AG04449 (cell line): ENCODE measurements at regions not wholly inside any gene's neighbourhood (a gene's known extent, or its start where the extent isn't known, plus 50 kb on each side); places are given as distances from the start of the nearest gene placed in this dataset.
"Not testable (repeated sequence)": the region's sequence is repeated elsewhere in the genome, so short reads cannot be mapped to it uniquely, and the experiment has no call there.

Experiments used
- CTCF ChIA-PET: fragments of 350-600 bp; formaldehyde crosslinking; extraction: SDS; loops from one replicate; lab custom pipeline; 2021; ENCODE audit warnings: antibody characterized with exemption; lab: Yijun Ruan, JAX
- POLR2A ChIA-PET: fragments of 400-600, 350-600 bp; formaldehyde crosslinking; extraction: SDS; loops from one replicate; lab custom pipeline; 2020; ENCODE audit warnings: antibody characterized with exemption, inconsistent platforms; lab: Yijun Ruan, JAX
- DNase-seq: peaks from one replicate; pipeline ENCODE4 v3.0.0-alpha.2; 2010; ENCODE audit warnings: low read depth, low spot score
- H3K4me3 ChIP-seq: 2 replicates; pipeline ENCODE4 v1.5.1; 2011; ENCODE audit warnings: low read depth, mild to moderate bottlenecking, control low read depth, low read length
- TF ChIP-seq, protein P1 (sequence below): IDR thresholded peaks from one replicate; pipeline ENCODE4 v1.5.1; 2011; ENCODE audit warnings: mild to moderate bottlenecking, moderate library complexity, low read length, control low read depth, inconsistent platforms; ENCODE audit not compliant: insufficient read depth; ENCODE audit errors: missing control alignments

DNA sequence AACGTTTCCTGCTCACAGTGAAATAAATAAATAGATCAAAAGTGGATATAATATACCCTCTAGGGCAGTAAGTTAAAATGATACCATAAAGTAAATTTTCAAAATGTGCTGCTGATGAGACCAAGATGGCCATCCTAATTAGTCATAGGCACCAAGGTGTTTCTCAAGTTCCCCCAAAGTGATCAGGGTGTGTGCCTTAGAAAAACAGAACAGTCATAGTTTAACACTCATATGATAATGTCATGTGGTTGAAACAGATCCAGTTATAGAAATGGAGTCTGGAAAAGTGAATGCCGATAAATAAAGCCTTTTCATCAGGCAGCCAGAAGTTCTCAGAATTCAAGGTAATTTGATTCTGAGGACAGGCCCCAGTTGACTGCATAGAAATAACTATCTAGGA lies 161.5 kb upstream of the CDKN2B start:
- H3K4me3 ChIP-seq, result no peak overlapping the region
- TF ChIP-seq, protein P1, sequence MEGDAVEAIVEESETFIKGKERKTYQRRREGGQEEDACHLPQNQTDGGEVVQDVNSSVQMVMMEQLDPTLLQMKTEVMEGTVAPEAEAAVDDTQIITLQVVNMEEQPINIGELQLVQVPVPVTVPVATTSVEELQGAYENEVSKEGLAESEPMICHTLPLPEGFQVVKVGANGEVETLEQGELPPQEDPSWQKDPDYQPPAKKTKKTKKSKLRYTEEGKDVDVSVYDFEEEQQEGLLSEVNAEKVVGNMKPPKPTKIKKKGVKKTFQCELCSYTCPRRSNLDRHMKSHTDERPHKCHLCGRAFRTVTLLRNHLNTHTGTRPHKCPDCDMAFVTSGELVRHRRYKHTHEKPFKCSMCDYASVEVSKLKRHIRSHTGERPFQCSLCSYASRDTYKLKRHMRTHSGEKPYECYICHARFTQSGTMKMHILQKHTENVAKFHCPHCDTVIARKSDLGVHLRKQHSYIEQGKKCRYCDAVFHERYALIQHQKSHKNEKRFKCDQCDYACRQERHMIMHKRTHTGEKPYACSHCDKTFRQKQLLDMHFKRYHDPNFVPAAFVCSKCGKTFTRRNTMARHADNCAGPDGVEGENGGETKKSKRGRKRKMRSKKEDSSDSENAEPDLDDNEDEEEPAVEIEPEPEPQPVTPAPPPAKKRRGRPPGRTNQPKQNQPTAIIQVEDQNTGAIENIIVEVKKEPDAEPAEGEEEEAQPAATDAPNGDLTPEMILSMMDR, result no peak
- ChIA-PET POLR2A (no interaction called here), CTCF (no interaction called here)
- DNase-seq, result no peak

DNA sequence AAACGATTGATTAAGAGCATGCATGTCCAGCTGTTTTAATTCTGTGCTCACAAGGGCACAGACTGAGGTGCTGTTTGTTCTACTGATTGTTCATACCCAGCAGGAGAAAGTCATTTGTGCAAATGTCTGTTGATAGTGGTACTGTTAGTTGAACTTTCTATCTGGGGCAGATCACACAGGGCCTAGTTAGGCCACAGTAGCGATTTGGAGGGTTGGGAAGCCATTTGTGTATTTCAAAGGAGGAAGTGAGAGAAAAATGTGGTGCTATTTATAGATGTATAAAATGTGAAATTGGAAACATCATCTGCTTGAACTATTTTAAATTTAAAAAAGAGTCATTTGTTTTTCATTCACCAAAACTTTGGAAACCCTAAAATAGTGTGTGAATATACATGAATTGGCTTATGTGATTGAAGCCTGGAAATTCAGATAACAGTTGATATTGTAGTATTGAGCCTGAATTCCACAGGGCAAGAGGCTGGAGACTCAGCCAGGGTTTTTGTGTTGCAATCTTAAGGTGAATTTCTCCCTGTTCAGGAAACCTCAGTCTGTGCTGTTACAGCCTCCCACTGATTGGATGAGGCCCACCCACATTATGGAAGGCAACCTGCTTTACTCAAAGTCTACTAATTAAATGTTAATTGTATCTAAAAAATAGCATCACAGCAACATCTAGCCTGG lies 162.0 kb upstream of the CDKN2B start:
- TF ChIP-seq, protein P1, result no peak
- CTCF ChIA-PET, result no interaction called here
- DNase-seq, result no peak
- no peak overlapping the region for H3K4me3 ChIP-seq
- POLR2A ChIA-PET, result no interaction called here

DNA sequence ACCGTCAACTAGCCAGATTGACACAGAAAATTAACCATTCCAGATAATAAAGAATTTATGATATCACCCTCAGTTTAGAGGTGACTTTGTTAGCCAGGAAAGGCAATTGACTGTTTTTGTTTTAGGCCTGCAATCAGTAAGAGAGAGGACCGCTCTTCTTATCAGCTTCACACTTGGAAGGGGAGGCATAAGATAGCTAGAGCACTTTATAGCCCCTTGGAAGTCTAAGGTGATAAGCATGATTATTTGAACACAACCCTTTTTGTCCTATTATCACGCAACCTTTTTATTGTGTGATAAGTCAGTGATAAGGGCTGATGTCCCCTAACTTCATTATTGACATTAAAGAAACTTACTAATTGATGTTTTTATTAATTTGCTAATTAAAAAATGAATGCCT lies 162.6 kb upstream of the CDKN2B start:
- TF ChIP-seq, protein P1, result no peak
- CTCF ChIA-PET, result interaction anchor here (1.1 kb wide), 1 partner anchor 71 kb away, joined by 3 read pairs; no protein-coding TSS in a partner anchor
- no peak for DNase-seq
- POLR2A ChIA-PET, result no interaction called here
- H3K4me3 ChIP-seq, result no peak overlapping the region

DNA sequence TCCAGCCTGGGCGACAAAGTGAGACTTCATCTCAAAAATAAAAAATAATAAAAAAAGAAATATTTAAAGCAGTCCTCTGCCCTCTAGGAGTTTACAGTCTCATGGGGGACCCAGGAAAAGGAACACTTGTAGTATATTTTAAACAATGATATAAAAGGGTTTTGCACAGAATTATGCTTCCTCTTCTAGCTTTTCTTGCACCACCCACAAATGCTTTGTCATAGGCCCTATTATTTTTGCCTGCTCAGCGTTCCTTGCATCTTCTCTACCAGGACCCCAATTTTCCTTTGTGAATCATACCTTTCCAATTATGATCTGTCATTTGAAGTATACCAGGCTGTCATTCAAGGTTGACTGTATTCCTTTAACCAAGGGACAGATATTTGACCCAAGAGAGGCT lies 164.8 kb upstream of the CDKN2B start:
- ChIA-PET POLR2A (no interaction called here), CTCF (no interaction called here)
- H3K4me3 ChIP-seq, result no peak overlapping the region
- TF ChIP-seq, protein P1, result no peak
- no peak for DNase-seq

DNA sequence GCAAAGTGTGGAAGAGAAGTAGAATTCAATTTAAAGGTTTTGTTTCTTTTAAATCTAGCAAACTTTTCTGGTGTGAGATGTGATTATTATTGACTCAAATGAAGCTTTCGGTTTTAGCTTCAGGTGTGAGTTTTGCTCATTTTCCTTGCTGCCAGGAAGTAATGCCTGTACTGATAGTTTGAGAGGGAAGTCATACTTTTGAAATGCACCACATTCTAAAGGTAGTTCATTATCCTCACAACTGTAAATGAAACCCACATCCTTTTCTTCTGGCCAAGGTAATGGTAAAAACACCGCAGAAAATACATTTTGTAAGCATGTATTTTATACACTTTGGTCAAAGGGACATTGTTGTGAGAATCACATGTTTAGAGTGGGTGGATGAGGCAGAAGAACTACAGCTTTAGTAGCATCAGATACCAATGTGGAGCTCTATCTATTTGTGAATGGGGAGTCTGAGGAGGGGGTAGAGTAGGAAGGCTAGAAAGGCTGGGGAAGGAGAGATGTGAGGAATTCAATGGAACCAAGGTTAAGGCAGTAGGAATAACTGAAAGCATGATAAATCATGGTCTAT lies 167.0 kb upstream of the CDKN2B start:
- ChIA-PET CTCF (no interaction called here), POLR2A (no interaction called here)
- no peak for DNase-seq
- H3K4me3 ChIP-seq, result no peak overlapping the region
- TF ChIP-seq, protein P1, result no peak

DNA sequence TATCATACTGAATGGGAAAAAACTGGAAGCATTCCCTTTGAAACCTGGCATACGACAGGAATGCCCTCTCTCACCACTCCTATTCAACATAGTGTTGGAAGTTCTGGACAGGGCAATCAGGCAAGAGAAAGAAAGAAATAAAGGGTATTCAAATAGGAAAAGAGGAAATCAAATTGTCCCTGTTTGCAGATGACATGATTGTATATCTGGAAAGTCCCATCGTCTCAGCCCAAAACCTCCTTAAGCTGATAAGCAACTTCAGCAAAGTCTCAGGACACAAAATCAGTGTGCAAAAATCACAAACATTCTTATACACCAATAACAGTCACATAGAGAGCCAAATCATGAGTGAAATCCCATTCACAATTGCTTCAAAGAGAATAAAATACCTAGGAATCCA lies 171.9 kb upstream of the CDKN2B start:
- DNase-seq, POLR2A ChIA-PET, CTCF ChIA-PET, H3K4me3 ChIP-seq: not testable (repeated sequence)

DNA sequence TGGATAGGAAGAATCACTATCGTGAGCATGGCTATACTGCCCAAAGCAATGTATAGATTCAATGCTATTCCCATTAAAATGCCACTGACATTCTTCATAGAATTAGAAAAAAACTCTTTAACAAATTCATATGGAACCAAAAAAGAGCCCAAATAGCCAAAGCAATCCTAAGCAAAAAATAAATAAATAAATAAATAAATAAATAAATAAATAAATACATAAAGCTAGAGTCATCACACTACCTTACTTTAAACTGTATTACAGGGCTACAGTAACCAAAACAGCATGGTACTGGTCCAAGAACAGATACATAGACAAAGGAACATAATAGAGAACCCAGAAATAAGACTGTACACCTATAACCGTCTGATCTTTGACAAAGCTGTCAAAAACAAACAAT lies 180.4 kb upstream of the CDKN2B start:
- ChIA-PET POLR2A (no interaction called here), CTCF (no interaction called here)
- no peak overlapping the region for H3K4me3 ChIP-seq
- TF ChIP-seq, protein P1, result no peak
- no peak for DNase-seq

DNA sequence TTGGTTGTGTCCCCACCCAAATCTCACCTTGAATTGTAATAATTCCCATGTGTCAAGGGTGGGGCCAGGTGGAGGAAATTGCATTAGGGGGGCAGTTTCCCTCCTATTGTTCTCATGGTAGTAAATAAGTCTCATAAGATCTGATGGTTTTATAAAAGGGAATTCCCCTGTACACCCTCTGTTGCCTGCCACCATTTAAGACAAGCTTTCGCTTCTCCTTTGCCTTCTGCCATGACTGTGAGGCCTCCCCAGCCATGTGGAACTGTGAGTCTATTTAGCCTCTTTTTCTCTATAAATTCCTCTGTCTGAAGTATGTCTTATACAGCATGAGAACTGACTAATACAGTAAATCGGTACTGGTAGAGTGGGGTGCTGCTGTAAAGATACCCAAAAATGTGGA lies 187.9 kb upstream of the CDKN2B start:
- DNase-seq, H3K4me3 ChIP-seq, CTCF ChIA-PET, POLR2A ChIA-PET: not testable (repeated sequence)
